Medulla oblongata (tissue), 1 donor: ENCODE measurements at regions not wholly inside any gene's neighbourhood (a gene's known extent, or its start where the extent isn't known, plus 50 kb on each side); places are given as distances from the start of the nearest gene placed in this dataset.

Experiments
- DNase-seq: peaks from one replicate; pipeline ENCODE4 v3.0.0-alpha.2; 2015; ENCODE audit errors: extremely low spot score

DNA sequence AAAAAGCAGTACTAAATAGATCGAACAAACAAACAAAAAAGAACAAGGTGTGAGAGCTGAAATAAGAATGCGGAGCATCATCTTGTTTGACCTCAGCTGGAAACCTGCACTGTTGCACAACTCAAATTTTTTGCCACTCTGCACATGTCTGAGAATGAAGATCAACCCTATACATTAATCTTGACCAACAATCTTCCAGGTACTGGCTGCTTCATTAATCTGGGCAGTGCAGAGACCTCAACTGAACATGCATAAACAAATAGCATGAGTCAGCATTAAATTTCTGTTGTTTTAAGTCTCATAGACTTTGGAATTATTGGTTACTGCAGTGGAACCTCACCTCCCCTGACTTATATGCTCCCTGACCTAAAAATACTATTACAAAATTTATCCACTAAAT is 114.6 kb upstream of the FTMT start:
- DNase-seq, result no peak

DNA sequence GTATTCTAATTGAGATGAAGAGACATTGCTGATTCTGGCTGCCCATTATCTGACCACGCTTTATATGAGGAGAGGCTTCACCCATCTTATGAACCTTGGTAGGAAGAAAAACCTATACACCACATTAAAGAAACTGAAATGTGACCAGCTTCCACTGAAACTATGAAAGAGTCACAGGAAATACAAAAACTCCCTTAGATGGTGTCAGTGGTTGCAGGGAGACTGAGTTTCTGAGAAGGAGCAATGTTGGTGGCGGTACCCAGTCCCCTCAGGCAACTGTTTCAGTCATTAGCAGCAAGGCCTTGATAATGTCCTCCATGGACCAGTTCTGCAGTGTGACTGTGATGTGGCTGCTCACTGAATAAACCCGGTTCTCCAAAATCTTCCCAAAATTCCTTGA is 110.5 kb upstream of the FTMT start:
- DNase-seq, result no peak

DNA sequence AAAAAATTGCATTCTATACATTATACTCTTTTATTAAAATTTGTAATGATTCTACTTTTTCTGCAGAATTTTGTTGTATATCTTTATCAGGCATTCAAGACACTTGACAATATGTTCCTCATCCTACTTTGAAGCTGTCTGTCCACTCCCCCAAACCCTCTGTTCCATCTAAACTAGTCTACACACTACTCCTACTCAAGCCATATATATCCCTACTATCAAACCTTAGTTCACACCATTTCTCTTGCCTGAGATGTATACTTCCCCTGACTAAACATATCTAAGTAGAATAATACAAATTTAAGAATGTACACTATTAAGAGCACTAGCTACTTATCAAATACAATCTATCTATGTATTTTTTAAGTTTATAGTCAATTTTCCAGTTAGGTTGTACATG is 107.1 kb upstream of the FTMT start:
- DNase-seq, result no peak

DNA sequence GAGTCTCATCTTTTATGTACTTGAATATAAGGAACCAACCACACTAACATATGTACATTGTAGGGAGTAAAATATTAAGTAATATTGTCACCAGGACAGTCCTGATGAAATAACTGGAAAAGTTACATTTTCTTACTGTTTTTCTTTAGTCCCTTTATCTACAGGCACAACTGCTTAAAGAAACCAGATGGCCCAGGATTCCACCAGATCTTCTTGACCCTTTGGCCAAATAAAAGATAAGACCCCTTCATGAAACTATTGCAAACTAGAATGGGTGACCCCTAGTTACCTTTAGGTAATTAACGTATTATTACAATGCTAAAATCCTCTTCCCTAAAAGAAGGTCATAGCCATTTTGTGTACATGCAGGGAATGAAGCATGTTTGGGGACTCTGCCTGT is 106.3 kb upstream of the FTMT start:
- no peak for DNase-seq

DNA sequence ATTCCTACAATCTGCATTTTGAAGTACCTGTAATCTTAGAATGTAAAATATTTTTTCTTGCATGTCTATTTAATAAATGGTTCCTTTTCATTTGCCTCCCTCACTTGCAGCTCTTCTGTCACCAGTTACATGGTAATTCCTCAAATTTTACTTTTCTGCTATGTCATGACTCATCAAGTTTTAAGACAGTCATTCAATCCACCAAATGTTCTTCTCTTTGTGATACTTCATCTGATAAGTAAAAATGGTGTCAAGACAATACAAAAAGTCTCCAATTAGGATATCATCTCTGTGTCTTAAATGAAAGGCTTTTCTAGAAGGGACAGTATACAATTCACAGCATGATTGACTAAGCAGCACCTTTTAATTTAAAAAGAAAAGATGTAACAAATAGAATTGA is 104.9 kb upstream of the FTMT start:
- no peak for DNase-seq

DNA sequence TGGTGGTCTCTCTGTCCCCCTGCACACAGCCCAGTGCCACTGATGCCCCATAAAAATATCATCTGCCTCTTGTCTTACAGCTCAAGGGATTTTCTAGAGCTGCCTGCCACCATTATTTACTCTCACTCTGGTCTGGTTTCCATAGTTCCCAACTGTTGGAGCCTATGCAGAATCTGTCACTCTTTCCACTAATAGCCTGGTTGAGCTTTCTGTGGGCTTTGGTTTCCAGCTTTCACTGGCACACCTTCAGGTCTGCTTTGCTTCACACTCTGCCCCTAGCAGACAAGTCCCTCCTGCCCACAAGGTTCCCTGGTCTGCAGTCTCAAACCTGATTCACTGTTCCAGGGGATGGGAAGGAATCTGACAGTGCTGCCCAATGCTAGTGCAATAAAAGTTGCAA is 103.0 kb upstream of the FTMT start:
- no peak for DNase-seq

DNA sequence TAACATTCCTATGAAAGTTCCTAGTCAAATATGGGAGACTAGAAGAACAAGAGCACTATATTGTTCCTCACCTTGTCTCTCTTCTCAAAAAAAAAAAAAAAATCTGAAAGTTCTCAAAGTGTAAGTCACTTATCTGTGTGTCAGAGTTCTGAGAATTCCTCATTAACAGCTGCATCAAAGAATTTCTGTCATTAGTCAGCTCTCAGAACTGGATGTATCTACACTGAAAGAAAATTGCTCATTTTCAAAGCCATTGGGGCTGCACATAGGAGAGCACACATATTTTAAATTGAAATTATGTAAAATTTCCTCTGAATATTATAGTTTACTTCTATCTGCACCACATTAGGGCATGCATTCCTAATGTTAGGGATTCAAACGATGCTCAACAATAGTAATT is 99.5 kb upstream of the FTMT start:
- no peak for DNase-seq

DNA sequence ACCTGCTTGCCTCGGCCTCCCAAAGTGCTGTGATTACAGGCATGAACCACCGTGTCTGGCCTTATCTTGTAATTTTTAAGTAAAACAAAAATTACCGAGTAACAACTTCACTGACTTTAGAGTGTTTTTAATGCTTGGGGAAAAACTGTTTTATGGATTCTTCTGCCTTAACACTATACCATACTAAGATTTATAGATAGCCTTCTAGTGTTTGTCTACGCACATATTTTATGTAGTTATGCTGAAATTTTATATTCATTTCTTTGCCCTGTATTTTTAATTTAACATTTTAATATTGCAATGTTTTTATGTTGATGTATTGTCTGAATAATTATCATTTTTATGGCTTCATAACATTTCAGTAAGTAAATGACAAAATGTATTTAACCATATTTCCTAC is 96.4 kb upstream of the FTMT start:
- DNase-seq, result no peak

DNA sequence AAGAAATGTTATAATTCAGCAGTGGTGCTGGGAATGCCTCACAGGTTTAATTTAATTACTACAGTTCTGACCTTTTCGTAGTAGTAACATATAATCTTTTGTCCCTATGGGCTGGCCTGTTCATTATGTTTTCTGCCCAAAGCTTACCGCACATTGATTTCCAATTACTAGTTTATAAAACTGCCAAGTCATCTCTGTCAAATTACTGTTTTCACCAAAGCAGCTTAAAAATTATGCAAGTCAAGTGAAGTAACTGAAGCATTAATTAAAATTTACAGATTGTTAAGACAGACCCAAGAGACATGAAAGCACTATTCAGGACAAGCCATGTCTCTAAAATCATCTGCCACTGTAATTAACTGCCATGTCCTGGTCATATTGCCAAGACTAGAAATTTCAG is 93.9 kb upstream of the FTMT start:
- no peak for DNase-seq

DNA sequence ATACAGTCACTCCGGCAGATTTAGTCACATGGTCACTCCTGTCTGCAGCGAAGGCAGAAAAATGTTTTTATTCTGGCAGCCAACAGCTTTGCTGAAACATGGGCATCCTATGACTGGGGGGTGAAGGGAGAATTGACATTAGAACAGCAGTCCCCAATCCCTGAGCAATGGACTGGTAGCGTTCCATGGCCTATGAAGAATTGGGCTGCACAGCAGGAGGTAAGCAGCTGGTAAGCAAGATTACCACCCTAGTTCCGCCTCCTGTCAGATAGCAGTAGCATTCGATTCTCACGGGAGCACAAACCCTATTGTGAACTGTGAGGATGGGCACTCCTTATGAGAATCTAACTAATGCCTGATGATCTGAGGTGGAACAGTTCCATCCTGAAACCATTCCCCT is 93.1 kb upstream of the FTMT start:
- DNase-seq, result no peak

DNA sequence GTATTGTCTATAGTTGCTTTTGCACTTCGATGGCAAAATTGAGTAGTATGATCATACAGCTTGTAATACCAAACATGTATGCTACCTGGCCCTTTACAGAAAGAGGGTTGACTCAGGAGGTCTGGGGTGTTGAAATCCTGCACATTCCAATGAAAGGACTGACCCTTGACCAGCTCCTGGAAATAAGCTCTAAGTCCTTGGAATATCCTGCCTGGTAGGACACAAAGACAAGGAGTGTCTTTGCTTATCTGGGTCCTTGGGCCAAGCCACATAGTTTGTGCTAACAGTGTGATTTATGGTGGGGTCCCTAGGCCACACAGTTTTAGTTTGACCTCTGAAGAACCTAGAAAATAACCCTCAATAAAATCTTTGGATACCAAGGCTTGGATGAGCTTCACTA is 89.3 kb upstream of the FTMT start:
- DNase-seq, result no peak

DNA sequence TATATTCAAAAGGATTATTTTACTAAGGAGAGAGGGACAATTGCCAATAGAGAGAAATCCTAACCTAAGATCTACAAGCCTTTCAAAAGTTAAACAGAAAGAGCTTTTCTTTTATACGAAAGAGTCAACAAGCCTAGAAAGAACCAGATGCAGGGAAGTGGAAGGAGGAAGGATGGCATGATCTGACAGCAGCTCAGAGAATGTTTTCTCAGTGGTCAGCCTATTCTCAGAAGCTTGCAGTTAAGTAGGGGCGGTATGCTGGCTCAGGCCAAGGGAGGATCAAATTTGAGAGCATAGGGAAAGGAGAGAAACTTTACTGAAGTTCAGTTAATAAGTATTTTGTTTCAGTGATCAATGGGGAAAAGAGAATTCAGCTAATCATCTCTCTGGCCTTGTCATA is 88.0 kb upstream of the FTMT start:
- no peak for DNase-seq

DNA sequence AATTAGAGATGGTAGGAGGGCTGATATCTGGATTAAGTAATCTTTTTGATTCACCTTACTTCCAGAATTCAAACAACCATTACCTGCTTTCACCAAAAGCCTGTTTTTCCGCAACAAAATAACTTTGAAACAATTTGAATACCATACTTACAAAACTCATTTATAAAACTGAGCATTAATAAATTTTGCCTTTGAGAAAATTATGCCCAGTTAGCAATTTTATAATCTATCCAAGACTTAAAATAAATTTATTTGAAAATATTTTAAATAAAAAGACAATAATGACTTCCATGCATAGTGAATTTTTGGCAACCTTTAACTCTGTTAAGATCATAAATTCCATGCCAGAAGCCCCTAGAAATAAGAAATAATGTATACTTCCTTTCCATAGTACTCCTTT is 71.3 kb upstream of the FTMT start:
- DNase-seq, result no peak

DNA sequence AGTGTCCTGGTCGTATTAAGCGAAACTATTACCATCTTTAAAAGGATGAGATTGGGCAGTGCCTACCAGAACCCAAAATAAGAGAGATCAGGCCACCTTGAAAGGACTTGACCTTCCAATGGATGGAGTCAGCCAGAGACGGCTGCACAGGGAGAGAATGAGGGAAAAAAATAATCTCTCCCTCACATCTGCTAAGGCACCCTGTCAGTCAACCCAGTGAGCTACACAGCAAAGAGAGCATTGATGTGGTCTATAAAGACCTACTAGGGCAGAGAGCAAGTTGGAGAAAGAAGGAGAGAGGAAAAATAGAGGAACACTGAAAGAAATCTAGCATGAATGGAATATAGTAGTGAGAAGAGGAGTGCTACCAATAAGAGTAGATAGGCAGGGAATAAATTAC is 68.0 kb upstream of the FTMT start:
- no peak for DNase-seq

DNA sequence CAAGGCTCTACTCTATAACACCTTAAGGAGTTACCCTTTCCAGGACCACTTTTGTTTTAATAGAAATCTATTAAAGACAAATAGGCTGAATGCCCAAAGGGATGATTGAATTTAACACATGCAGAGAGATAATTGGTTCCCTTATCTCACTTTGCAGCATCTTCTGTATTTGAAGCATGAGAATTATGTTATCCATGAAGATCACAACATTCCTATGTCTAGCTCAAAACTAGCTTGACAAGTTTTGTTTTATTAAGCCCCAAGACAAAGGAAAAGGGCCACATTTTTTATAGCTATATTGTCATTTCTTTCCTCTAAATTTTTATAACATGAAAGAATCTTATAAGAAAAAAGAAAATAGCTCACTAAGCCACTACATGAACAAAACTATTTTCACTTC is 57.9 kb upstream of the FTMT start:
- DNase-seq, result no peak

DNA sequence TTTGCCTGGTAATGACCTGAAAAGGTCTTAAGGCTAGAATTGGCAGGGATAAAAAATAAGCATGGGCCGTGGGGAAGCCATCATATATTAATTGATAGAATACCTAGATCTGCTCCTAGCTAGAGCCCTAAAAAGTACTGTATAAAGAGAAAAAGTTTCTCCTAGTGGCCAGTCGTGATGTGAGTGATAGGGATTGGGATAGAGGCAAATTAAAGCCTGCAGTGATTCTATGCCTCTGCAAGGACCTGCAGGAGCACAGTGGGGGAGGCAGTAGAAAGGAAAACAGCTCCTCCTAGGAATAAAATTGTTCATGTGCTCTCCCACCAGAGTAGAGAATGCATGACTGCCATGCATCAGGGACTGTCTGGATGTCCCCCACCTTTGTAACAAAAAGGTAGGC is 56.2 kb upstream of the FTMT start:
- DNase-seq, result no peak

DNA sequence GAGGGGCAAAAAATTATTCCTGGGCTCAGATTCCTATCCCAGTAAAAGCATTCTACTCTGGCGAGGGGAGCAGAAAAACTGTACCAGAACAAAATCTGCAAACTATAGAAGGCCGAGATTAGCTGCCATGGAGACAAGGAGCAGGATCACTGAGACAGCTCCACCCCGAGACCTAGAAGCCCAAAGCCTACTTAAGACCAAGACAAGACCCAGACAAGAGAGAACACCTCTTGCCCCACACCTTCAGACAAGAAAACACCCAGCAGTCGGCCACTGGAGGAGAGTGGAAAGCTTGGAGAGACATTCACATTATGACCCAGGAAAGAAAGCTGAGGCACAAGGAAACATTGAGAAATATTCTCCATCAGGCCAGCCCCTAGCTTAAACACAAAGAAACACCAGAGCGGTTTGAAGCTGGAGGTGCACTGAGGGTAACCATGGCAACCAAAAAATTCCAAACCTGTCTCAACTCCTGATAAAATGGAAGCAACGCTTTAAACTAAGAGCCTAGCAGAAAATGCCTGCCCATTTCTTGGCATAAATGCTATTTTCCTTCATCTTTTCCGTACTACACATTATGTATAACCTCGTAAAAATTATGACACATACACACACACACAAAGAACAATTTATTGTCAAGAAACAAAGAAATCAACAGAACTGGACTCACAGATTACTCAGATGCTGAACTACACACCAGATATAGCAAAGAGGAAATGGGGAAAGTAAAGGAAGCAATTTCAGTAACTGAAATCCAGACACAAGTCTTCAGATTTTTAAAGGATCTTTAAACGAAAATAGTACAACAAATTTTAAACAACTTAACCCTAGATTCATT is 53.8 kb upstream of the FTMT start:
- no peak for DNase-seq
